ENCODE measurements at regions not wholly inside any gene's neighbourhood (a gene's known extent, or its start where the extent isn't known, plus 50 kb on each side); places are given as distances from the start of the nearest gene placed in this dataset.

- Histone ChIP-seq H3K4me3 (ENCODE audit: low read depth, low read length) (no peak overlapping the region), H3K27me3 (ENCODE audit: control insufficient read depth, insufficient read depth, low read length) (peaks cover 2% of the 10 kb centered on the region), H3K27ac (ENCODE audit: low read depth, low read length) (no peak overlapping the region), H3K9me3 (ENCODE audit: control insufficient read depth, insufficient read depth, low read length) (no peaks in the 10 kb centered on the region)
- ChIA-PET POLR2A (no interaction called here), CTCF (no interaction called here)
- DNase-seq (ENCODE audit: low read depth, low spot score): no peak
- no peak for TF ChIP-seq CTCF (IDR thresholded peaks at IDR 0.05; ENCODE audit: low read depth, low read length)
Measured at GRCh38 chr10:104505521-104506042, 135.5 kb upstream of the SORCS3 start.

GRCh38 chr10:104509981-104510380 is 131.1 kb upstream of the SORCS3 start:
- Histone ChIP-seq H3K27ac (ENCODE audit: low read depth, low read length) (no peak overlapping the region), H3K27me3 (ENCODE audit: control insufficient read depth, insufficient read depth, low read length) (peaks cover 4% of the 10 kb centered on the region), H3K4me3 (ENCODE audit: low read depth, low read length) (no peak overlapping the region), H3K9me3 (ENCODE audit: control insufficient read depth, insufficient read depth, low read length) (no peaks in the 10 kb centered on the region)
- POLR2A ChIA-PET: no interaction called here
- CTCF ChIA-PET: no interaction called here
- no peak for DNase-seq (ENCODE audit: low read depth, low spot score)
- no peak for TF ChIP-seq CTCF (IDR thresholded peaks at IDR 0.05; ENCODE audit: low read depth, low read length)

DNA sequence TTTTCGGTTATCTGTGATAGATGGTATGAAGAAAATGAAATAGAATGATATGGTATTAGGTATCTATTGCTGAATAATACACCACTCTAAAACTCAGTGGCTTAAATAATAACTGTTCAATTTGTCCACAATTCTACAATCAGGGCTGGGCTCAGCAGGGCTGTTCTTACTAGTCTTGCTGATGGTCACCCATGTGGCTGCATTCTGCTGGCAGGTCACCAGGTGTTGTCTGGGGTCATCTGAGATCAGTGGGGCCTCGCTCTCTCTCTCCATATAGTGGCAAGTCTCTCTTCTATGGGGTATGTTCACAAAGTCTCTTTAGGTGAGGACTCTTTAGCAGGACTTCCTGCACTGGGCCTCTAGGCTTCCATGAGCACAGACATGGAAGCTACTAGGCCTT is 130.4 kb upstream of the SORCS3 start:
- no peak for TF ChIP-seq CTCF (IDR thresholded peaks at IDR 0.05; ENCODE audit: low read depth, low read length)
- no peak for DNase-seq (ENCODE audit: low read depth, low spot score)
- Histone ChIP-seq H3K27me3 (ENCODE audit: control insufficient read depth, insufficient read depth, low read length) (peaks cover 4% of the 10 kb centered on the region), H3K9me3 (ENCODE audit: control insufficient read depth, insufficient read depth, low read length) (no peaks in the 10 kb centered on the region), H3K4me3 (ENCODE audit: low read depth, low read length) (no peak overlapping the region), H3K27ac (ENCODE audit: low read depth, low read length) (no peak overlapping the region)
- CTCF ChIA-PET: no interaction called here
- POLR2A ChIA-PET: no interaction called here

DNA sequence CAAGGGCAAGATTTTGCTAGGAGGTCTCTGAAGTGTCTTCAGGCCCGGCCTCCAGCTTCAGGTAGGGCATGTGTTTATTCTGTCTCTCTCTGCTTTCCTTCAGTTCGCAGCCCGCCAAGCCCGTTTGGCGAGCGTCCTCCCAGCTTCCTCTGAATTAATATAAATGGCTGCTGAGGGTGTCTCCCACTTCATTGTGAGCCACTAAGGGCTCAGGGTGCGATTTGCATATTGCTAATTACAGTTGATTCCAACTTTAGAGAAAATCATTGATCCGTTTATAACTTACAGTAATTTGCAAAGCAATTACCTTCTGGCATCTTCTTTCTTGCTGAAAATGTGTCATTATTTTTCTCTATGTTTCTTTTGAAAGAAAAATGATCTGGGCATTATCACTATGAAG is 128.3 kb upstream of the SORCS3 start:
- Histone ChIP-seq H3K4me3 (ENCODE audit: low read depth, low read length) (no peak overlapping the region), H3K27me3 (ENCODE audit: control insufficient read depth, insufficient read depth, low read length) (peaks cover 4% of the 10 kb centered on the region), H3K27ac (ENCODE audit: low read depth, low read length) (no peak overlapping the region), H3K9me3 (ENCODE audit: control insufficient read depth, insufficient read depth, low read length) (no peaks in the 10 kb centered on the region)
- ChIA-PET POLR2A (no interaction called here), CTCF (no interaction called here)
- no peak for TF ChIP-seq CTCF (IDR thresholded peaks at IDR 0.05; ENCODE audit: low read depth, low read length)
- no peak for DNase-seq (ENCODE audit: low read depth, low spot score)

- Histone ChIP-seq H3K4me3 (ENCODE audit: low read depth, low read length) (no peak overlapping the region), H3K9me3 (ENCODE audit: control insufficient read depth, insufficient read depth, low read length) (no peaks in the 10 kb centered on the region), H3K27ac (ENCODE audit: low read depth, low read length) (no peak overlapping the region), H3K27me3 (ENCODE audit: control insufficient read depth, insufficient read depth, low read length) (peaks cover 2% of the 10 kb centered on the region)
- no peak for TF ChIP-seq CTCF (IDR thresholded peaks at IDR 0.05; ENCODE audit: low read depth, low read length)
- ChIA-PET CTCF (no interaction called here), POLR2A (no interaction called here)
- DNase-seq (ENCODE audit: low read depth, low spot score): no peak
Measured at GRCh38 chr10:104515678-104516199, 125.4 kb upstream of the SORCS3 start.

Measured in AG04450 (cell line).